ENCODE measurements at regions not wholly inside any gene's neighbourhood (a gene's known extent, or its start where the extent isn't known, plus 50 kb on each side); places are given as distances from the start of the nearest gene placed in this dataset.

GRCh38 chr6:4636881-4637224, 139.4 kb upstream of the CDYL start:
- TF ChIP-seq ELF4 (IDR thresholded peaks at IDR 0.05) (no peak), L3MBTL2 (conservative IDR thresholded peaks at IDR 0.05) (no peak), SP1 (IDR thresholded peaks at IDR 0.05) (no peak), FOXA1 (IDR thresholded peaks at IDR 0.05) (no peak), BHLHE40 (IDR thresholded peaks at IDR 0.05; ENCODE audit: borderline replicate concordance) (no peak), NFRKB (IDR thresholded peaks at IDR 0.05) (no peak), FOXM1 (IDR thresholded peaks at IDR 0.05; ENCODE audit: borderline replicate concordance) (no peak), ARNT (IDR thresholded peaks at IDR 0.05) (no peak), ZNF384 (IDR thresholded peaks at IDR 0.05) (no peak), TARDBP (IDR thresholded peaks at IDR 0.05) (no peak)

Measured in HEK293T (cell line).